B cell (primary cell): ENCODE measurements at regions not wholly inside any gene's neighbourhood (a gene's known extent, or its start where the extent isn't known, plus 50 kb on each side); places are given as distances from the start of the nearest gene placed in this dataset.

Experiments
- EZH2 ChIP-seq: IDR thresholded peaks from 2 replicates; pipeline ENCODE4 v1.6.1; 2012; ENCODE audit warnings: borderline replicate concordance, low read depth, mild to moderate bottlenecking, moderate library complexity, low read length; ENCODE audit not compliant: insufficient read depth, poor library complexity, severe bottlenecking
- TF ChIP-seq, protein P1 (sequence below): fragments of 200-600 bp; IDR thresholded peaks from one replicate; pipeline ENCODE4 v1.8.0; 2022; ENCODE audit warnings: antibody characterized with exemption, mild to moderate bottlenecking

DNA sequence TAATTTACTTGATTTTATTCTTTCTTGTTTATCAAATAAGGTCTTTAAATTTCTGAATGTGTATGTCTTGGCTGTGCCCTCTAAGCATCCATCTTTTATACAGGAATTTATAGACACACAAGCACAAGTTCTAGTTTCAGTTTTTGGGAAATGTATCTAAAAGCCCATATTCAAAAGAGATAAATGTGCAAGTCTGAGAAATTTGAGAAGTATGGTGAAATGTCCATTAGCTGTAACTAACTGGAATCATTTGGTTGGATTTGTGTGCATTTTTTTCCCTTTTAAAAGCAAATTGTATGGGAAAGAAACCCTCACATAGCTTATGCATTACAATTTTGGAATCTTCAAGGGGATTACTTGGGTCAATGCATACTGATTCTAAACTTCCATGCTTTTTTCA, 532.0 kb downstream of the KLF5 start:
- TF ChIP-seq, protein P1, sequence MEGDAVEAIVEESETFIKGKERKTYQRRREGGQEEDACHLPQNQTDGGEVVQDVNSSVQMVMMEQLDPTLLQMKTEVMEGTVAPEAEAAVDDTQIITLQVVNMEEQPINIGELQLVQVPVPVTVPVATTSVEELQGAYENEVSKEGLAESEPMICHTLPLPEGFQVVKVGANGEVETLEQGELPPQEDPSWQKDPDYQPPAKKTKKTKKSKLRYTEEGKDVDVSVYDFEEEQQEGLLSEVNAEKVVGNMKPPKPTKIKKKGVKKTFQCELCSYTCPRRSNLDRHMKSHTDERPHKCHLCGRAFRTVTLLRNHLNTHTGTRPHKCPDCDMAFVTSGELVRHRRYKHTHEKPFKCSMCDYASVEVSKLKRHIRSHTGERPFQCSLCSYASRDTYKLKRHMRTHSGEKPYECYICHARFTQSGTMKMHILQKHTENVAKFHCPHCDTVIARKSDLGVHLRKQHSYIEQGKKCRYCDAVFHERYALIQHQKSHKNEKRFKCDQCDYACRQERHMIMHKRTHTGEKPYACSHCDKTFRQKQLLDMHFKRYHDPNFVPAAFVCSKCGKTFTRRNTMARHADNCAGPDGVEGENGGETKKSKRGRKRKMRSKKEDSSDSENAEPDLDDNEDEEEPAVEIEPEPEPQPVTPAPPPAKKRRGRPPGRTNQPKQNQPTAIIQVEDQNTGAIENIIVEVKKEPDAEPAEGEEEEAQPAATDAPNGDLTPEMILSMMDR: no peak
- no peak for TF ChIP-seq EZH2
